Glomerular visceral epithelial cell (primary cell): ENCODE measurements at regions not wholly inside any gene's neighbourhood (a gene's known extent, or its start where the extent isn't known, plus 50 kb on each side); places are given as distances from the start of the nearest gene placed in this dataset.
A peak's percentile ranks its signal among the peaks of the same experiment; 100 is the strongest.

ENCODE experiments used
- DNase-seq: peaks from one replicate; pipeline ENCODE4 v3.0.0-alpha.2; 2016; ENCODE audit errors: extremely low spot score

DNA sequence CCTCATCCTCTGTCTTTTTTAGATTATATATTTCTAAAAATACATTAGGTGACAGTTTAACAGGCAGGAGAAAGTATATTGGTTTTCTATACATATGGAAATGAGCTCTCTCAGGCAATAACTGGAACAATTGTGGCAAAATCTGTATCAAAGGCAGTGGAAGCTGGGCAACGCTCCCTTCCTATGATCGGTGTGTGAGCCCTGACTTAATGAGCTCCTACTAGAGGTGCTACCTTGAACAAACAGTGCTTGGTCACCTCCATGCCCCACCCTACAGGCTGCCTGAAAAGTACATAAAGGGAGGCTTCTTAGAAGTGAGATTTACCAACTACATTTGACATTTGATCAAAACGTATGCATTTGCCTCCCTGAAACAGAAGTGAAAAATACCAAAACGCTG, 185.3 kb downstream of the EFNB2 start:
- DNase-seq: no peak

GRCh38 chr13:106349080-106349931, 186.2 kb downstream of the EFNB2 start:
- DNase-seq: peak; percentile 73

DNA sequence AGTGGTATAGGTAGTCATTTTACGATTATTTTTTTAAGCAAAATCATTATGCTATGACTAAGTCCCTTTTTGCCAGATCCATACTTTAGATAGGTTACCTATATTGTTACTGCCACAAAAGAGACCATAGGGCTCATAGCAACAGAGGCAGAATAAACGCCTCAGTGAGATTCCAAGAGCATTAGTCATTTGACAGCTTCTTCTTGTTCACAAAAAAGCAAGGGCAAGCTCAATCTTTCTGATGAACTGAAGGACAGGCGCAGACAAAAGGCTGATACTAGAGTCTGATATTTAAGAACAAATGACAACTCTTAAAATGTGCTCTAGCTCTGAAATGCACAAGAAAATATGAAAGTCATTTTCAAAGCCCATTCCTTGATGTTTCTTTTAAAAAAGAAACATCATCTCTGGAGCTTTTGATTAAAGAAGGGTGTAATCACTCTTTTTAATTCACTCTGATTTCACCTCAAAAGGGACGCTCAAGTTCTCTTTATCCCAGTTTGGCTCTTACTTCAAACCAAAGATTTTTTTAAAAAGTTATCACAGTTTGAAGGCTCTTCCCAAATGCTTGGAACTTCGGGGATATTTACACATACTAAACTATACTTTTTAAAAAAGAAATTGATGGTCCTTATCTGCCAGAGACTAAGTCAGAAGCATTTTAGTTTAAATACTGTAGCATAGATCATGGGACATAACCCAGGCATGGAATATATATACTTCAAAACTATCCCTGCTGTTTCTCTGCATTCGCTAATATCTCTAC, 187.2 kb downstream of the EFNB2 start:
- DNase-seq: peak; percentile 76

DNA sequence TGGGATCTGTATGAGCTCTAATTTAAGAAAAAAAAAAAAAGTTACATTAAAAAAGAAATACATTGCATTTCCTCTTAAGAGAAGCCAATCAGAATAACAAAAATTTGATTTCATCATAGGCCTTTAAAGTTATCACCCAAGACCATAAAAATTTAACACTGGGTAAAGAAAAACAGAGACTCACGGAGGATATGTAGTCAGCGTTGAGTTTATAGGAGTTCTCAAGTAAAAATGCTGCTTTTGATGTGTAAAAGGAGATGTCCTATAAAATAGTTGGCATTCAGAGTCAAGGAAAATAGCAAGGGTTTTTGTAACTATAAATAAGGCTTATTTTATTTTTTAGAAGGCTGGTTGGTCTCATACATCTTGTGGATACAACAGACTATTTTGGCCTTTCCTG, 191.1 kb downstream of the EFNB2 start:
- DNase-seq: no peak

DNA sequence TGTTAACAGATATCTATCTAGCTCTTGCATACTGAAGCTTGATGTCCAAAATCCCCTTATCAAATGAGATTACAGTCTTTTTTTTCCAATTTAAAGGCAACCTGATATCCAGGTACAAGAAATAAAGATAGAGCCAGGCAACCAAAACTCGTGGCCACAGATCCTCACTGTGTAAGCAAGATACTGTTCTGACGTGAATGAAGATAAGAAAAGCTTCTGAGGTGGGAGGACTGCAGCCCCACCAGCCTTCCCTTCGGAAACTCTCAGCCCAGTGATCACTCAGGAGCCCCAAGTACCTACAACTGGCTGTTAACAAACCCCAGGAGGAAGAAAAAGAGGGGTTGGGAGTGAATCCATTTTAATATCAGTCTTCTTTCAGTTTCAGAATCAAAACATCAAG, 191.6 kb downstream of the EFNB2 start:
- no peak for DNase-seq

DNA sequence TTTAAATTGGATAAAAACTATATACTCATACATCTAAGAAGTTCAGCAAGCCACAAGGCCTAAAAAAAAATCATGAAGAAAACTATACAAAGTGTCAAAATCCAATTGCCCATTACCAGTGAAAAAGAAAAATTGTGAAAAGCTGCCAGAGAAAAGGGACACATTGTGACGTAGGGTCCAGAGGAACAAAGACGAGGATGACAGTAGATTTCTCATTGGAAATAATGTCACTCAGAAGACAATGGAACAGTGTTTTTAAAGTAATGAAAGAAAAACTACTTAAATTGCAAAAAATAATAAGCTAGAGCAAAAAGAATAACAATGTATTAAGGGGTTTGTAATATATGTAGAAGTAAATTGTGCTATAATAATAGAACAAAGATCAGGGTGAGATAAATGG, 195.2 kb downstream of the EFNB2 start:
- no peak for DNase-seq

- DNase-seq: no peak
Measured at GRCh38 chr13:106337096-106337850, 198.2 kb downstream of the EFNB2 start.

DNA sequence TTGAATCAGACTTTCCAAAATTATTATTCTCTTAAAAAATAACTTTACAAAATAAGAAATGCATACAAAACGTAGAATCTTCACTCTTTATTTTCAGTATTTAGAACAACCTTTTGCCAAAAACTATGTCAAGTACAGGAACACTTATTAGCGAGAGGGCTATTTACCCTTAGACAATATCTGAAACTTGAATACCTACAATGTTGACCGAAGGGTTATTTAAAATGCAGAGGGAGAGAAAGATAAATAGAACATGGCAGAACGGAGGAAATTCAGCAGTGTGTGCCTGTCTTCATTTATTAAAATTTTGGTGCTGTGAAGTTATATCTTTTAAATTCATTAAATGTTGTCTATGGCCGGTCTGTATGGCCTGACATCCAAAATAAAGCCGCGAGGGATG, 198.8 kb downstream of the EFNB2 start:
- DNase-seq: no peak

DNA sequence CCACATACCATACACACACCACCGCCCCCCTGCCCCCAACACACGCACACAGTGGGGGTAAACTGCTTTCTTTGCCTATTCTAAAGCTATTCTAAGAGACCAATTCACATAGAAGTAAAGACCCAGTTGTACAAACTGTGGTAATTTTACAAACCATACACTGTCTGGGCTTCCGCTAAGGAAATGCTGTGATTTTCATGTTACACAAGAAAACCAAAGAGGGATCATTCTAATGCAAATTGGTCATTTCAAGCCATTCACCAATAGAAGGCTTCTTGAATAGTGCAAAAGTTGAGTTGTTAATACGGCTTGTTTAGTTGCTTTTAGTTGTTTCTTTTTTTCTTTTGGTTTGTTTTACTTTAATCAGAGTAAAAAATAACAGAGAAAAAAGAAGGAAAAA, 202.8 kb downstream of the EFNB2 start:
- no peak for DNase-seq

GRCh38 chr13:106331116-106331515, 204.3 kb downstream of the EFNB2 start:
- DNase-seq: no peak

- no peak for DNase-seq
Measured at GRCh38 chr13:106329941-106330340, 205.5 kb downstream of the EFNB2 start.

DNA sequence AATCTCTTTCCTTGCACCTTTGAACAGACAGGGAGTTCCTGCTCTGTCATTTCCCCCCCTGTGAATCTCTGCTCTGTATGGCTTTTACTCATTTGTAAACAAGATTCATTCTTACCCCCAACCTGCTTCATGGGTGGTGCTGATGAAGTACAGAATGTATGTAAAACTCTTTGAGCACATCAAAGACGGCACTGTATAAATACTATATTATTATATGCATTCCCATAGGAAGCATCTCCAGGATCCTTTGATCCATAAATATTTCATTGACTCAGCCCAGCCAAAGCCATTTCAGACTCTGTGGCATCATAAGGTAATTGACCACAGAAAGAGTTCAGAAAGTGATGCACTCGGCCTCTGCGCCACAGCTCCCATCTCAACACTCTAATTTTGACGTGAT, 208.7 kb downstream of the EFNB2 start:
- no peak for DNase-seq

DNA sequence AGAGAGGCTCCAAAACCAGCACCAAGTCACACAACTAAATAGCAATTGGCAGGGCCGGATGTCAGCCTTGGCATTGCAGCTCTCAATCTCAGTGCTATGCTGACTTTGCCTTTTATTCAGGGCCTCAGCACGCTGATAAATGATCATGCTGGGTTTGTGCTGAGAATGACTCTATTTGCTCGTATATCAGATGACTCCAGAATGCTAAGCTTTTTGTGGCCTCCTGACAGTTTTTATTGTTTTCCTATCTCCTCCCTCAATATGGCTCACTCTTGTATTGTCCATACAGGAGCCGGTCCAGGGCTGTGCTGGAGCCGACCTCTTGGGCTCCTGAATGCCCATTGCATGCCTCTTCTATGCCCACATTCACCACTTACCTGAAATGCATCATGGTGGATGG, 211.0 kb downstream of the EFNB2 start:
- DNase-seq: no peak

- no peak for DNase-seq
Measured at GRCh38 chr13:106322628-106323027, 212.8 kb downstream of the EFNB2 start.

DNA sequence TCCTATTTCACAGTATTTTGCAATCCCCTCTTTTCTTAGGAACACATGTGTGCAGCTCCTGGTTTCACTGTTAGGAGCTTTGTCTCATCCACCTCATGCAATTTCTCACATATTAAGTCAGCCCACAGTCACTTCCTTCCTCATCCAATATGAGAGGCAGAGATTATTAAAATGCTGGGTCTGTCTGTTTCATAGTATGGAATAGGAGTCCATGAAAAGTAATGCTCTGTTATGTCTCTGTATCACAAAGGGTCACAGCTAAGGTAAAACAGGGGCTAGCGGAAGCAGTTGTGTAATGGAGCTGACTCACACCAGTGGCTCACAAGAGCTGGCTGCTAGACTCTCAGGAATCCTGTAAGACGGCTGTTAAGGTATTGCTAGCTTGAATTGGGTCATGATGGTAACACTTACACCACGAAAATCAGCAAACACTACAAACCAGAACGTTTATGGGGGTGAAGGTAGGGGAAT, 216.5 kb downstream of the EFNB2 start:
- DNase-seq: peak; percentile 79

- DNase-seq: no peak
Measured at GRCh38 chr13:106314417-106314816, 221.0 kb downstream of the EFNB2 start.

DNA sequence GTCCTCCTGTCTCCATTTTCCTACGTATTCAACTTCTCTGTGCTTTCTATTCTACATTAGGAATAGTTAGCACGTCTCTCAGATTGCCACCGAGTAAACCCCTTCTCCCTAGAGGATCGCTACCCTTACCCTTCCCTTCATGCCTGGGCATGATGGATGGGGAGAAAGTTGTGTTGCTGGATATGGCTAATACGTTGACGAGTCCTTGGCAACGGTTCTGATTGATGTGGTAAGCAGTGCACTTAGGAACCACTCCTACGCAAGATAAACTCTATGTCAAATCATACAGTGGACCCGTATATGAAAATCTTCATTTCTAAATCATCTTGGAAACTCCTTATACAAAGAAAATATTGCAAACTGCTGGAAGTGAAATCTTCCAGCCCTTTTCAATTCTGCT, 224.5 kb downstream of the EFNB2 start:
- DNase-seq: no peak

DNA sequence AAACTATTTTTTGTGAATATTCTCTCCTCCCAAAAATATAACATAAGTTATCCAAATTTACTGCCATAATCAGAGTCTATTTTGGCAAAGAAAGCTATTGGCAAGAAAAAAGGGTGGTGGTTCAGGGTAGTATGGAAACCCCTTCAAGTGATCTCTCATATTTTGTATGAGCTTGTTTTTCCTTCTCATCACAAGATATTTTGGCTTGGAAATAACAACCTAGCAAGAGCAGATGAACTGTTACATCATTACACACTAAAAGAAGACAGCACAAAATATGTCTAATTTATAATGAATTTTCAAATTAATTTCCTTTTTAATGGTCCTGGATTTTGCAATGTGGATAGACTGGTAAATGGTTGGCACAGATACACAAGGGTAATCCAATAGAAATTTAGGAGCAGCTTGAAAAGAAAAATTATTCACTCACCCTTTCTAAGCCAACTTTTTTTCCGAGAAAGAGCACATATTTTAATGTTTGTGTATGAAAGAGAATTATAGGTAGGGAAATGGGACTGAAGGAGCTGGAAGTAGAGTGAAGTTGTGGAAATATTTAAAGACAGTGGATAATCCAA, 225.1 kb downstream of the EFNB2 start:
- DNase-seq: no peak

- DNase-seq: no peak
Measured at GRCh38 chr13:106306748-106307277, 228.6 kb downstream of the EFNB2 start.

- DNase-seq: no peak
Measured at GRCh38 chr13:106302843-106303242, 232.6 kb downstream of the EFNB2 start.

DNA sequence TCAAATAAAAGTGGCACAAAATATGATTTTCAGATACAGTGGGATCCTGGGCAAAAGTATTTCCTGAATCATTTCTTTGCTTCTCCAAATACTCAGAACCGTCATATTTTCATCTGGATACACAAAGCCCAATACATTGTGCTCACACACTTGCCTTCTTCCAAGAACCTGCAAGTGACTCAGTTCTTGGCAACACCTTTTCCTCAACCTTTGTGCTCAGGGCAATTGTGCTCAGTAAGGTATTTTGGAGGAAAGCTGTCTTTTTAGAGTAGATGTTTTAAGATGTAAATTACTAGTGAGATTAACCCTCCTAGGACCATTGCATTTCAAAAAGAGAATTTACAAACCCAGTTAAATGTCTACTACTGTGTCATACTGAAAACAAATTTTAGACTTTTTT, 233.5 kb downstream of the EFNB2 start:
- DNase-seq: no peak

- DNase-seq: no peak
Measured at GRCh38 chr13:106299621-106300020, 235.8 kb downstream of the EFNB2 start.
